Ramos (cell line): ENCODE measurements at regions not wholly inside any gene's neighbourhood (a gene's known extent, or its start where the extent isn't known, plus 50 kb on each side); places are given as distances from the start of the nearest gene placed in this dataset.

Experiments used
- in situ Hi-C: fragments of 300-500 bp; cut with MboI; formaldehyde crosslinking; loops from one replicate; pipeline ENCODE4 v1.14.3; 2022; ENCODE audit warnings: low sequenced_read_pairs; ENCODE audit not compliant: unreplicated experiment

DNA sequence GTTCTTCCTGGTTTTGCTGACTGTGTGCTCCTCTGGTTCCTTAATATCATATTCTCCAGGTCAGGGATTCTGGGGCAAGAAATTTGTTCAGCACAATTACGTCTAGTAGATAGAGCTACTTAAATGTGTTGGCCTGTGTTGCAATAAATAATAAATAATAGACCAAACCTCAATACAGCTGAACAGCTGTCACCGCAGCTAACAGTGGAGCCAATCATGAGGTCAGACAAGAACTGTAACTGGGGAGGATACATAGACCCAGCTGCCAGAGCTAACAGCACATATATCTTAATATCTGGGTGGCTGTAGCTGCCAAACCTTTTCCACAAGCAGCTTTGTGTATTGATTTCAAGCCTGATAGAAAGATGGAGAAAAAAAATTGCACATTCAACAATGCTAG lies 1596.3 kb upstream of the PCDH20 start:
- in situ Hi-C loops, result no loop called here

DNA sequence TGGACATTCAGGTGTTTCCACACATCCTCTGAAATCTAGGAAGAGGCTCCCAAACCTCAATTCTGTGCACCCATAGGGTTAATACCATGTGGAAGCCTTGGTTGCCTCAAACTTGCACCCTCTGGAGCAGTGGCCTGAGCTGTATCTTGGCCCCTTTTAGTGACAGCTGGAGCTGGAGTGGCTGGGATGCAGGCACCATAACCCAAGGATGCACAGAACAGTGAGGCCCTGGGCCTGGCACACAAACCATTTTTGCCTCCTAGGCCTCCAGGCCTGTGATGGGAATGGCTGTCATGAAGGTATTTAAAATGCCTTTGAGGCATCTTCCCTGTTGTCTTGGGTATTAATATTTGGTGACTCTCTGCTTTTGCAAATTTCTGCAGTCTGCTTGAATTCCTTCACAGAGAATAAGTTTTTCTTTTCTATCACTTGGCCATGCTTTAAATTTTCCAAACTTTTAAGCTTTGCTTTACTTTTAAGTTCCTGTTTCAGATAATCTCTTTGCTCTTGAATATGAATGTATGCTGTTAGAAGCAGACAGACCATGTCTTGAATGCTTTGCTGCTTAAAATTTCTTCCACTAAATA lies 1594.5 kb upstream of the PCDH20 start:
- in situ Hi-C loops, result no loop called here

DNA sequence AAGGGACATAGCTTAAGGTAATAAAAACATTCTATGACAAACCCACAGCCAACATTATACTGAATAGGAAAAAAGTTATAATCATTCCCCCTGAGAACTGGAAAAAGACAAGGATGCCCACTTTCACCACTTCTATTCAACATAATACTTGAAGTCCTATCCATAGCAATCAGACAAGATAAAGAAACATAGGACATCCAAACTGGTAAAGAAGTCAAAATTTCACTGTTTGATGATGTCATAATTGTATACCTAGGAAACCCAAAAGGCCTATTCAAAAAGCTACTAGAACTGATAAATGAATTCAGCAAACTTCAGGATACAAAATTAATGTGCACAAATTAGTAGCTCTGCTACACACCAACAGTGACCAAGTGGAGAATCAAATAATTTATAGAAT lies 1590.0 kb upstream of the PCDH20 start:
- in situ Hi-C loops, result no loop called here

DNA sequence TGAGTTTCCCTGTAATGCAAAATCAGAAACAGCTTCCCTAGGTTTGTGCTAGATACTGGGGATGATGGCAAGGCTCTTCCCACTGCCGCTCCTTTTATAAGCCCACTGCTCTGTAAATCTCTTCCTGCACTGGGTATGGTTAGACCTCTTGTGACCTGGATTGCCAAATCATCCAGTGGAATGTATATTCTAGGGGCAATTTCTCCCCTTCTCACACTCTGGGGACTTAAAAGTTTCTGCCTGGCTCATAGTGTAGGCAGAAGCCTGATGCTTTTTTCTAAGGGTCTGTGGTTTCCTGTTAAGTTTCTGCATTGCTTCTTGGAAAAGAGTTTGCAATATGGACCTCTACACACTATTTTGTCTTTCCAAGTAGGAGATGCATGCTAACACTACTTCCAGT lies 1582.0 kb upstream of the PCDH20 start:
- in situ Hi-C loops, result no loop called here

DNA sequence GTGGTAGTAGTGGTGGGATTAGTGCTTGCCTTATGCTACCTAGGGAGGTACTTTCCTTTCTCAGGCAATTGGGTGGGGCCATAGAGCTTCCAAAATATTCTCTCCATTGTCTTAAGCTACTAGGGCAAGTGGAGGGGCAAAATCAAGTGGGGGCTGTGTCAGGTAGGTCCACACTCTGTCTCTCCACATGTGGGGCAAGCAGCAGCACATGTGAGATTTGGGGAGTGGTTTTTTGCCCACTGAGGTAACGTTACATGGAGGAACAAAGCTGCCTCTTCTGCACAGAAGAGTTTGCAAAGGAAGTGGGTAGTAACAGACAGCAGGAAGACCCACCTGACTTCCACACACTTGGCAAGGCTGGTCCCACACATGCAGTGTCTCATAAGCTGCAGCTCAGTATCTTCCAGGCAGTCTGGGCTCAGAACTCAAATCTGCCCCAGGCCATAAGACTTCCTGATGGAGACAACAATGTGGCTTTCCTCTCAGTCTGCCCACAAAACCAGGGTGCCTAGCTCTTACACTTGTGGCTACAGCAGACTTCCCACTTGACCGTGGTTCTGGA lies 1581.5 kb upstream of the PCDH20 start:
- in situ Hi-C loops, result no loop called here

DNA sequence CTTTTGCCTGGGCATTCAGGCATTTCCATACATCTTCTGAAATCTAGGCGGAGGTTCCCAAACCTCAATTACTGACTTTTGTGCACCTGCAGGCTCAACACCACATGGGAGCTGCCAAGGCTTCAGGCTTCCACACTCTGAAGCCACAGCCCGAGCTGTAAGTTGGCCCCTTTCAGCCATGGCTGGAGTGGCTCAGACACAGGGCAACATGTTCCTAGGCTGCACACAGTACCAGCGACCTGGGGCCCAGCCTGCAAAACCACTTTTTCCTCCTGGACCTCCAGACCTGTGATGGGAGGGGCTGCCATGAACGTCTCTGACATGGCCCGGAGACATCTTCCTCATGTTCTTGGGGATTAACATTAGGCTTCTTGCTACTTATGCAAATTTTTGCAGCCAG lies 1558.2 kb upstream of the PCDH20 start:
- in situ Hi-C loops, result no loop called here

DNA sequence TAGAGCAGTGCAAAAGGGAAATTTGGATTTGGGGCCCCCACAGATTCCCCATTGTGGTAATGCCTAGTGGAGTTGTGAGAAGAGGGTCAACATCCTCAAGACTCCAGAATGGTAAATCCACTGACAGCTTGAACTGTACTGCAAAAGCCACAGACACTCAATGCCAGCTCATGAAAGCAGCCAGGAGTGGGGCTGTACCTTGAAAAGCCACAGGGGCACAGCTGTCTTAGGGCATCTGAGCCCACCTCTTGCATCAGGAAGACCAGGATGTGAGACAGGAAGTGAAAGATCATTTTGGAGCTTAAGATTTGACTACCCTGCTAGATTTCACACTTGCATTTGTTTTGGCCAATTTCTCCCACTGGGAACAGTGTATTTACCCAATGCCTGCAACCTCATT lies 1548.9 kb upstream of the PCDH20 start:
- in situ Hi-C loops, result no loop called here

DNA sequence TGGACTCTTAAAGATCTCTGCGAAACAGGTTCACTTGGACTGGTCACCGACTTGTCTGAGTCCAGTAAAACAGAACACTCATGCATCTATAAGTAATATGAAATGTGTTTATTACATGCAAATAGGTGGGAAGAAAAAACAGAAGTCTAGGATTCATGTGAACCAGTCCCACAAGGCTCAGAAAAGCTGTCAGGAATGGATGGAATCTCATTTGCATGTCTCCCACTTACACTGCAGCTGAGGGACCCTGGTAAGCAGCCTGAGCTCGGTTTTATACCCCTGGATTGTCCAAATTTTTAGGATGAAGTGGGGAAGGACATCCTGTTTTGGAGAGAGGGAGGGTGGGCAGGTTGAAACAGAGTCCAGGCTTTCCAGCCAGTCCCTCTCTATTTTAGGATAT lies 1545.1 kb upstream of the PCDH20 start:
- in situ Hi-C loops, result no loop called here

DNA sequence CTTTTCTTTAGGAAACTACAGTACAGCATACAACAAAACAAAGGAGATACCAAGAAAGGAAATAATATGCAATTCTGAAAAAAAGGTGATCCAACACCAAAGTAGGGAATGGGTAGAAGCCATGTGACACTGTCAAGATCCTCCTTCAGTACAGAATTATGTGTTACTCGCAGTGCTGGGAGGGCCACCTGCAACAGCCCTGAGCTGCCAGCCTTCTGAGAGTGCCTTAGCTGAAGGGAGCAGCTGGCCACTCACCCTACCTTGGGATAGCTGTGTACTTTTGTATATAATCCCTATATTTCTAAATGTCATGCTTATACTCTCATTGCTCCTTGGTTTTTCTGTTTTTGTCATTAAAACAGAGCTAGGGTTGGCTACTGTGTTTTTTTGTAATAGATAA lies 1518.2 kb upstream of the PCDH20 start:
- in situ Hi-C loops, result no loop called here

DNA sequence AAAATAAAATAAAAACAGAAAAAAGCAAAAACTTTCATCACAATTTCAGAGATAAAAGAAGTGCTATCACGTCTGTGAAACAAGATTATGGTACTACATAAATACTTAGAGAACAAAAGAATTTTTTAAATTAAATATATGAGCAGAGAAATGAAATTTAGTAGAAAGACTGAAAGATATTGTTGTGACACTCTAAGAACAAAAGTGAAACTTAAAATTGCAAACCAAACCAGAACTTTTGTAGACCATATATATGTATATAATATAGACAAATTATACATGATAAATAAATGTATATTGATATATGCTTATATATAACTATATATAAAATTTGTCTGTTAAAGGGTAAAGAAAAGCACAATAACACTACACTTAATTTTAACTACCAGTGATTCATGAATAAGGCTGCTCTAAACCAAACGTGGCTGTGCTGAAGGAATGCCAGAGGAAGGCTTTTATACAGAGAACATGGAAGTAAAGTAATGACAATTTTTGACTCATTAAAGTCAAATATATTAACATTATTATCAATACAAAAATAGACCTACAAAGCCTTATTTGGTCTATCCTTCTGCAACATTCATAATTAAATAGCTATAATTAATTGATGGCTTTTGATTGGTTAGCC lies 1516.7 kb upstream of the PCDH20 start:
- in situ Hi-C loops, result no loop called here

DNA sequence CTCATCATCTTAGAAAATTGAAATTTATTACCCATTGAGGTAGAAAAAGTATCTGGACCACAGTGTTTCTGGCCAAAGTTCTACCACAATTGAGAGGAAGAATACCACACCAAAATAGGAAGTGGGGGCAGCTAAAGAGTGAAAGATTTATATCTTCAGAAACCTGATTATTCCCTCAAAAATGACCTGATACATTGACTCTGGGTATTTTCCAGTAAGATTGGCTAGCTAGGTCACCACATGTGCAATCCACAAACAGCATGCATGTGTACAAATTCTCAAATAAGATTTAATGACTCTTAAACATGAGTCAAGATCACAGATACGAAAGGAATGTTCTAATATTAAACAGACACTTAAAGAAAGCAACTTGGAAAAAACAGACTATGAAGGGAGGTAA lies 1516.2 kb upstream of the PCDH20 start:
- in situ Hi-C loops, result no loop called here

DNA sequence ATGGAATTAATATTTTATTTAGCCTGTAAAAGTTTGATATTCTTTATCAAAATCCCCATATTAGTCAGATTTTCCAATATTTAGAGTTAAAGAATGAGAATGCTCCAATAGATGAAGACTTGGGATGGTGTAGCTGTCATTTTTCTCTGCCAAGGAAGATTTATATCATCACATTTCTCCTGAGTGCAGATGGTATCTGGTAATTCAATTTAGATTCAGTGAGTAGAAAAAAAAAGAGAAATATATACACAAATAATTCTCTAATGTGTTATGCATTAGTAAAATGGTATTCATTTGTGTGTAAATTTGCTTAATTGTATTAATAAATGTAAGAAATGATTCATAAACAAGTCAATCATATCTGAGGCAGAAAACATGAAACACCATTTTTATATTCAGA lies 1508.7 kb upstream of the PCDH20 start:
- in situ Hi-C loops, result no loop called here

DNA sequence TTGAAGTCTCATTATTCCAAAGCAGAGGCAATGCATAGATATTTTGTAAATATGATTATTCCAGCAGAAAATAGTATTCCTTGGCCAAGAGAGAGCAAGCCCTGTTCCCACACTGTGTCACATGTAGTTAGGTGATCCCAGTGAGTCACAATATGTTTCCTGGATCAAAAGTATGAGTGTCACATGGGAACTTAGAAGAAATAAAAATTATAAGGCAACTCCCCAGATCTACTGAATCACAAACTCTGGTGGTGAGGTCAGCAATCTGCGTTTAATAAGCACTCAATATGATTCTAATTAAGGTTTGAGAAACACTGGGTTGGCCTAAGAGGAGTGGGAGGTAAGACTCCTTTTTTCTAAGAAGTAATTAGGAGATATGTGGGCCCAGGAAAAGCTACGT lies 1504.5 kb upstream of the PCDH20 start:
- in situ Hi-C loops, result no loop called here

DNA sequence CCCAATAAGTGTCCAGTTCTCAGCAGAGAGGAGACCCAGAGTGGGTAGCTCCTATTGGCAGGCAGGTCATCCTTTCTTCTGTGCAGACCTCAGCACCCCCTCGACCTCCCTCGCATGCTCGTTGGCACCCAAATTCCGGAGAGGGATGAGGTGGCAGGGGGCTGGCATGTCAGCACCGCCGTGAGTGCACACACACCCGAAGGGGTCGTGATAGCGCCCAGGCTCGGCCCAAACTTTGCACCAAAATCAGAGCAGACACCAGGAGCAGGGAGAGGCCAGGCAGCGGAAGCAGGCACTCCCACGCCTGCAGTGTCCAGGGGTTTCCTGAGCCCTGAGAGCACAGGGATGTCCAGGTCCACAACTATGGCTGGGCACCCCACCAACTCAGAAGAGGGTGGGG lies 1503.8 kb upstream of the PCDH20 start:
- in situ Hi-C loops, result no loop called here

DNA sequence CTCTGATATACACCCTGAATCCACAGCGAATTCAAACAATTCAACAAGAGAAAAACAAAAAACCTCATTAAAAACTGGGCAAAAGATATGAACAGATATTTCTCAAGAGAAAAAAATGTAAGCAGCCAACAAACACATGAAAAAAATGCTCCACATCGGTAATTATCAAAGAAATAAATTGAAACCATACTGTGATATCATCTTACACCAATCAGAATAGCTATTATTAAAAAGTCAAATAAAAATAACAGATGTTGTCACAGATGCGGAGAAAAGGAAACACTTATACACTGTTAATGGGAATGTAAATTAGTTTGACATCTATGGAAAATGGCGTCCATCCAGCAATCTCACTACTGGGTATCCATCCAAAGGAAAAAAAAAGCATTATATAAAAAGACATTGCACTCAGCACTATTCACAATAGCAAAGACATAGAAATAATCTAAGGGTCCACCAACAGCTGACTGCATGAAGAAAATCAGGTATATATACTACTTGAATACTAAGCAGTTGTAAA lies 1495.0 kb upstream of the PCDH20 start:
- in situ Hi-C loops, result no loop called here

DNA sequence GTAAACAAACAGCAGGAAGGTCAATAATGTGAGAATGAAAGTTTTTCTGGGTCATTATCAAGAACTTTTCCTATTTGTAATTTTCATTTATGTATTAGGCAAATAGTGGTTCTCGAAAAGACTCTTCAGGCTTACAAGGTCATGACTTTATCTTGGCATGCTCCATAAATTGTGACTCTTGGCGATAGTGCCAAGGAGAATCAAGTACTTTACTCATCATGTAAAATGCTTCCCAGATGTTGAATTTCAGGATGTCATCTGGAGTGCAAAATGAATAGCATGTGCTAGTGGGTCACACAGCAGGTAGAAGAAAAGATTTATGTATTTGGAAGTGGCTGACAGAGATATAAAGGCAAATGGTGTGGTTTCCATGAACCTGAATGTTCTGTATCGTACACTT lies 1492.7 kb upstream of the PCDH20 start:
- in situ Hi-C loops, result no loop called here

DNA sequence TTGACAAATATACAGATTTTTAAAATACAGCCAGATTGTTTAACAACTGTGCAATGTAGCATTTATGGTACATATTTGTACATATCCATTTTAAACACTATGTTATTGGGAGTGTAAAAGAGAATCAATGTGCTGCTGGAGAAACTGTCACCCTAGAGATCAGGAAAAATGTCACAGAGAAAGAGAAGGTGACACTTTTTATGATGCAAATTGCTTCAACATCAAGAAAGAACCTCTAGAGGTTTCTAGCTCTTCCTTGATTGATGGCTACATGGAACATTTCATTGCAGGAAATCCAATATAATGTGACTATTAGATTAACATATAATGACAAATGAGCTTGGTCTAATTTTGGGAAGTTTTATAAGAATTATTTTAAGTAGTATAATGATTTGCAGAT lies 1491.2 kb upstream of the PCDH20 start:
- in situ Hi-C loops, result no loop called here

DNA sequence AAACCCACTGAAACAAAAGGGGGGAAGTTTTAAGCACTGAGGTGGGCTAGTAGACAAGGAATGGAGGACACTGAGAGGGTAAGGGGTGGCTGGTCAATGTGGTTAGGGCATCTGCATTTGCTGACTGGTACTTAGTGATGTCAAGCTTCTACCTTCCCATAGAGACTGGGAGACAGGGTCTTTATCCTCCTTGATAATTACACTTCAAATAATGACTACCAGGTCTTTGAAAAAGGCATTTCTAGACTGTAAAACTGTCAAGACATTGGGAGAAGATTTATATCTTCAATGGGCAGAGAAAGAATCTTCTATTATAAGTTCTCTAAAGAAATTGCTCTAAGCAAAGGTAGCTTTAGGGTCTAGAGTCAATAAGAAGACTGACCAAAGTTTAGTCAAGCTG lies 1490.8 kb upstream of the PCDH20 start:
- in situ Hi-C loops, result no loop called here

DNA sequence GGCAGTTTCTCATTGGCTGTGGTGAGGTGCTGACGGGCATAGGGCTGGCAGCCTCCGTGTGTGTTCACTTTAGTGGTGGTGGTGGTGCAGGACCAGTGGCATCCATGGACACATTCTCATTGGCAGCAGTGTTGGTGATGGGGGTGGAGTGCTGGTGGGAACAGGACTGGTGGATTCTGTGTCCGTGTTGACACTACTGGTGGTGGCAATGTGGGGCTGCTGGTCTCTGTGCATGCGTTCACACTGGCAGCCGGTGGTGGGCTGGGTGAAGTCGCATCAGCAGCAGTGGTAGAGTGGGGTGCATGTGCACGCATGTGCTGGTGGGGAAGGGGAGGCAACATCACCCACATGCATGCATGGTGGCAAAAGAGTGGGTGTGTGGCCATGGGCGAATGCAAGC lies 1471.4 kb upstream of the PCDH20 start:
- in situ Hi-C loops, result no loop called here

DNA sequence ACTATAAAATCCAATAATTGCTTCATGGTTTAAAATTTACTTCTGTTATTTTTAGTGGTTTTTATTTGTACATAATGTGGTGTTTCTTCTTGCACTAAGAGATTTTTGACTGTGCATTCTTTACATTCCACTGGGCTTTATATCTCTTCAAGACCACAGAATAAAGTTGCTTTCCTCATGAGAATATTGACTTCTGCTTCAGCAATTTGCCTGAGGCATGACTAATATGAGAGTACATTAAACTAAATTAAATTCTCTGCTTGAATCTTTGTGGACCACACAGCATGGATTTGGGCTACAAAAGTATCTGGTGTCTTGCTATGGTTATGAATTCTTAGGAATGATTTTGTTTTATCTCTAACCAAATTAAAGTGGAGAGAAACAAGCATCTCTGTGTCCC lies 1463.4 kb upstream of the PCDH20 start:
- in situ Hi-C loops, result no loop called here

DNA sequence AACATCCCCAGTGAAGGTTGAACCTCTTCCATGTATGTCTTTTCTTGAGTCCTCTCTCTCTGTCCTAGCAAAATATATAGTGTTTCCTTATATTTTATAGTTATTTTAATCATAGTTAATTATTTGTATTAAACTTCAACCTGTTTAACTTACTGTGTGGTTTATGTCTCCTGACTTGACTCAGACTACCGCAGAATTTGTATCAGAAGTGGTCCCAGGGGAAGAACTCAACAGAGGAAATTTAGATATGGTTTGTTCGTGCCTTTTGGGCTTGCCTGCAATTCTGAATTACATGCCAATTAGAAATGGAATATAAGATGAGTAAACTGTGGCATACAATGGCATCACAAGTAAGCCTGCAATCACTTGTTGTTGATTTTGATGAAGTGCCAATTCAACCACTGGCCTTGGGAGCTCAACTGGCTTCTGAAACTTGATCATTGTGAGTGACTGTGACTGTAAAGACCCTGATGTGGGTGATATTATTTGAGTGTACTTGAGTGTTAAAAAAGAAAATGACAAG lies 1459.5 kb upstream of the PCDH20 start:
- in situ Hi-C loops, result no loop called here

DNA sequence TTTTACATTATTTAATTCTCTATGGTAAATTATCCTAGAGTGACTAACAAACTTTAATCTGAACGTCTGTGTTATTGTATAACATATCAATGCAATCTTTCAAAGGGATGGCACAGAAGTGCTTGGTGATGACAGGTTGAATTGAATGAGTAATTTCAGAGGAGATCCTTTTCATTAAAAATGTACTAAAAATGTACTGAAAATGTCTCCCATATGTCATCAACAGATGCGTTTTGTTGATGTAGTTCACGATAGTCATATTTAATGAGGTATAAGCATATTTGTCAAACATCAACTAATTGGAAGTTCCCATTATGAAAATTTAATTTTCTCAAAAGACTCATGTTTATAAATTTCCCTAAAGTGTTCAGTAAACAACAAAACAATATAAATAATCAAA lies 1434.7 kb upstream of the PCDH20 start:
- in situ Hi-C loops, result no loop called here
